GM18873 (cell line): ENCODE measurements at regions not wholly inside any gene's neighbourhood (a gene's known extent, or its start where the extent isn't known, plus 50 kb on each side); places are given as distances from the start of the nearest gene placed in this dataset.

Experiments
- ATAC-seq: cut with Tn5 transposase; IDR thresholded peaks from one replicate; pipeline ENCODE4 v1.9.1; 2021; ENCODE audit warnings: mild to moderate bottlenecking, moderate library complexity, moderate number of reproducible peaks; ENCODE audit not compliant: unreplicated experiment, low FRiP score

- no peak for ATAC-seq
Observed at GRCh38 chr13:31049833-31050232, 111.9 kb downstream of the HSPH1 start.

GRCh38 chr13:31049083-31049482 lies 112.6 kb downstream of the HSPH1 start:
- no peak for ATAC-seq

- no peak for ATAC-seq
Observed at GRCh38 chr13:31048521-31048920, 113.2 kb downstream of the HSPH1 start.

- no peak for ATAC-seq
Observed at GRCh38 chr13:31046711-31047279, 114.3 kb downstream of the TEX26 start.

DNA sequence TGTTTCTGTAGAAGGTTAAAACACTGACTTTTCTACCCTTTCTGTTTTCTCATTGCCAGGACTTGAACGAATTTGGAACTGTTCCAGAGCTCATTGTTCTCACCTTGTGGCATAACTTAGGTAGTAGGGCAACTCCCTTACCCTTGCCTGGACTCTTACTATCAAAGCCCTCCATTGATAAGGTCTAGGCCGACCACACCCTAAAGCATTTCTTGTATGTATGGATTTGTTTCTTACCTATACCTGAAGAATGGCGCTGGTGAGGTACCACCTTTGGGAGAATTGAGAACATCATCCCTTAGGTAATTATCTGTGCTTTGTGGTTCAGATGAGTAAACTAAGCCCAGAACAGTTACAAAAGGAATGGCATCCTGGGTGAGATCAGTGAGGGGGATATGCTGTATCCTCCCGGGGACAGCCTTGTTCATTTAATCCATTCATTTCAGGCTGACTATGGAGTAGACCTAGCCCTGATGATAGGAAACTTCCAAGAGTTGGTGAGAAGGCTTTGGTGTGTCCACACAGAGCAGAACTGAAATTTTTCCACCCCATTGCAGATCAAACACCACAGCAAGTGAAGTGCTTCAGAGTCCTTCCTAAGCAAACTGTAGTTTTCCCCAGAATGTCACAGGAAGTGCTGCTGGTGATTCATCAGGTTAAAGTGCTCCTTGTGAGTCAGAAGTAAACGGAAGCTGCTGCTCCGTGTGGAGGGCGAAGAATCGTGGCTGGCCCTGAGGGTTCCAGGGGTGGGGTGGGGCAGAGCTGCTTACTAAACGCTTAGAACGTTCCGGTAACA lies 113.0 kb downstream of the TEX26 start:
- no peak for ATAC-seq

DNA sequence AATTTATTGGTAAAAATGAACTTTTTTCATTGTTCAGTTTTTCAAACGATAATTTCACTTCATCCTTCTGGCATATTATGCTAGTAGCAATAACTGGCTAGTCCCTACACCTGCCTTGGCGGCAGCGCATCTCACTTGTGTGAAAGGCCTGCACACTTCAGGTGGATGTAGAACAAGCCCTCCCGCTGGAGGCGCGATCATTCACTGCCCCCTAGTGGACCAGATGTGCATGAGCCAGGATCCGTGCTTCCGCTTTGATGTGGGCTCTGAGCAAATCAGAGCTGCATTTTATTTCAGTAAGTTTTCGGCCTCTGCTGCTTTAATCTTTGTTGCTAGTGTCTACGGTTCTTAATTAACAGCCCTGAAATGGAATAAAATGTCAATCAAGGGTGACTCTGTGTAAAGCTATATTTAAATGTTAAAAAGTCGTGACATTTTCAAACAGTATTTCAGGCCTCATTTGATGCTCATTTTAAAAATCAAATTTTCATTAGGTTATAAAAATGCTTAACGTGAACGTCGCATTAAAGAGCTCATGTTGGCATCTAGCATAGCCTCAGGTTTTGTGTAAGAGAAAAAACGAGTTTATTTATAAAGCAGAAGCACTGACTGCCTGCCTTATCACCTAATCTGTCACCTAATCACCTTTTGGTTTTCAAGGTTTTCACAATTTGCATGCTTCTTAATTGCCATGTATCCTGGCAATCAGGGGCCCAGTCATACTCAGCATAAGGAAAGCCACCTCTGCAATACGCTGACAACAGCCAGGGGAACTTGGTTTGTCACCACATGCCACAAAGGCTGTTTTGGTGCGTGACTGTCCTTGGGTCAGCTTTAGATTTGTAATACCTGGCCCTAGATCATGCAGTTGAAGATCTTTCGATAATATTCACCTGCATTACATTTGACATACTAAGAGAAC lies 112.2 kb downstream of the TEX26 start:
- ATAC-seq: peak; percentile 78

DNA sequence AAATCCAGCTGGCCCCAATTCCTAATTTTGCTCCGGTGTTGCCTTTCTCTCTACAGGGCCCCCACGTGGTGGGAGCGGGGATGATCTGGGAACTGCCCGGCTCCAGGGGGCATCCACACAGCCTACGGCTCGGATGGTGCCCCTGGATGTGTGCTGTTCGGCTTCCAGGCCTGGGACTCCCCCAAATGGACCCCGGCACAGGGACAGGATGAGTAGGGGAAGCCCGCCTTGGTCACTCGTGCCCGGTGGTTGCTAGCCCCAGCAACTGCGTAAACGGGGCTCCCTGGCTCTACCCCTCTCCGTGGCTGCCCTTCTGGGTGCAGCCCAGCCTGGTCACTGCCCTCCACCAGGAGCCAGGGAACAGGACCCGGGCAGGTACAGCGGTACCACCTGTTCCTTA lies 111.5 kb downstream of the TEX26 start:
- ATAC-seq: no peak

DNA sequence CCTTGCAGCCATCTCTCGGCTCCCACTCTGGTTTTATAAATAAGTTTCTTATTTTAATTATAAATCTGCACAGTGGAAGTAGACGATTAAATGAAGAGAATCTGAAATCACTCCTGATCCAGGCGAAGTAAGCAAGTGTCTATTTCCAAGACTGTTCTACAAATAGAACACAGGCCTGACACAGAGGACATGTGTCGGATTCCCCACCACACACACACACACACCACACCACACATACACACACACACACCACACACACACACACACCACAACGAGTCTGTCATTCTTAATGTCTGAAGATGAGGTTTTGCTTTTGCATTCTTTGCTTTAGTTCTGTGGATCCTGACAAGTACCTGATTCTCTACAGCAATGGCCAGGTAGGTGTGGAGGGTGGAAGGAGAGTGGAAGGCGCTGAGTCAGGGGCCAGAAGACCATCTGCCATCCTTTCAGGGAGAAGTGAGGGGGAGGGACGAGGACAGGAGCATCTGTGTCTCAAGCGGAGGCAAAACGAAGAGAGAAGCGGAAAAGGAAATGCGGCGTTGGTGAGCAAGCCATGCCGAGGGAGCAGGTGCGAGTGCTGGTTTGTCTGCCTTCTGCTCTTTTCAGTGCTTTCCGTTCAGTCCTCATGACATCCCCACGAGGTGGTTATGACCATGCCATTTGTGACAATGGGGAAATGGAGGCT lies 110.2 kb downstream of the TEX26 start:
- no peak for ATAC-seq

- ATAC-seq: no peak
Observed at GRCh38 chr13:31042049-31042448, 109.6 kb downstream of the TEX26 start.

- ATAC-seq: peak; percentile 78
Observed at GRCh38 chr13:31038834-31039552, 106.5 kb downstream of the TEX26 start.

GRCh38 chr13:31037874-31038500 lies 105.5 kb downstream of the TEX26 start:
- ATAC-seq: no peak

- no peak for ATAC-seq
Observed at GRCh38 chr13:31036731-31037695, 104.6 kb downstream of the TEX26 start.

DNA sequence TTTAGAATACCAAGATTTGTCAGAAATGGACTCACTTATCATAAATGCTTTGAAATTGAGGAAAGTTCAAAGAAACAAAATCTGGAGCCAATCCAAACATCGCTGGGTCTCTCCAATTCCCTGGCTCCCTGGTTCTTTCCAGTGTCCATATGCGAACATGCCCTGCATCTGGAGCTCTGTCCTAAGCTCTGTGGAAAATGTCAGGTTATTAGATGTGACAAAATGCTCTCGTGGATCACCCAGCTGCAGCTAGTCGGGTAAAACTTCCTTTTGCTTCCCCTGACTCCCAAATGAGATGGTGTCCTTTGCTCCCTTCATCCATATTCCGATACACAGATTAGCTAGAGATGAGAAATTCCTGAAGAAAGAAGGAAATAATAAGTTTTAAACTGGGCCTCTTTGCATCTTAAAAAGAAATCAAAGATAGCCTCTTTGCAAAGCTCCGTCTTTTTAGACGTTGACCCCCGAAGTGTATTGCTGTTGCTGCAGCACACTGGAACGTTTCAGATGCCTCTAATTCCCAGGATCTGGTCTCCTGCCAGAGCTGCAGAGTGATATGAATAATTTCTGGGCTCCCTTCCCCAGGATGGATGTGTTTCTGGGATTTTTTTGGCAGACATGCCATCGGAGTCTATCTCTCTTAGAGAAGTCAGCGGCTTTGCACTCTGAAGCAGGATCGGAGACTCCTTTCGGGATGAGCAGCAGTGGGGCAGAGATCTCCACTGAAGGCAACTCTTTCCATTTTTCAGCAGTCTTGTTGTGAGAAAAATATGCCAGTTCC lies 102.9 kb downstream of the TEX26 start:
- no peak for ATAC-seq

DNA sequence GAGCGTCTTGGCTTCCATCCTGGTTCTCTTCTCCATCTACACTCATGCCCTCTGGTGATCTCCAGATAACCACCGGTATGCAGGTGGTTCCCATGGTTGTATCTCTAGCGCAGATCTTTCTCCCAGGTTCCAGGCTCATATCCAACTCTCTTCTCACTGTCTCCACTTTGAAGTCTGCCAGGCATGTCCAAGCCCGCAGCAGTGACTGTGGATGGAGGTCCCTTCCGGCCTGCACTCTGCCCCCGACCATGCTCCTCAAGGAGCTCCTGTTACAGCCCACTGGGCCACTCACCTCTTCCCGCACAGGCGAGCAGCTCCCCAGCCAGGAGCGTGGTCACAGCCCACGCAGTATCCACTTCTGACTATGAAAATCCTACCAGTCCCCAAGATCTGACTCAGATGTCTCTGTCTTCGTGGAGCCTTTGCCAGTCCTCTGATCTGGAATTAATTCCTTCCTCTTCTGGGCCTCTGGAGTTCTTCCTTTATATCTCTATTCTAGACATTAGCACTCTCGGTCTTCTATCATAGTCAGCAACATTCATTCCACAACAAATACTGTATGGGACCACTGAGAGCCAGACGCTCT lies 100.2 kb downstream of the TEX26 start:
- ATAC-seq: no peak

GRCh38 chr13:31031482-31031881 lies 99.0 kb downstream of the TEX26 start:
- ATAC-seq: no peak

DNA sequence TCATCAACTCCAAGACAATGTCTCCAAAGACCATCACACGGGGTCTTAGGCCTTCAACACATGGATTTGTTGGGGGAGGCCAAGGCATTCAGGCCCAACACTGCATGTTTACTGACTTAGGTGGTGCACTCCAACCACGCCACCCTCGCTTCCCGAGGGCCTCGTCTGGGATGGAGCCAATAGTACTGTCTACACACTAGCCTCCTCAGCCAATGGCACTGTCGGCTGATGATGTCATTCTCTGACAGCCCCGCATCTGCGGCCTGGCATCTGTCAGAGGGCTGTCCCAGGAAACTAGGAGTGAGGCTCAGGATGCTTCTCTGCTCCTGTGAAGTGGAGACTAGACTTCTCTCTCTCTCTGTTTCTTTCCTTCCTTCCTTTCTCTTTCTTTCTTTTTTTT lies 96.6 kb downstream of the TEX26 start:
- ATAC-seq: no peak

DNA sequence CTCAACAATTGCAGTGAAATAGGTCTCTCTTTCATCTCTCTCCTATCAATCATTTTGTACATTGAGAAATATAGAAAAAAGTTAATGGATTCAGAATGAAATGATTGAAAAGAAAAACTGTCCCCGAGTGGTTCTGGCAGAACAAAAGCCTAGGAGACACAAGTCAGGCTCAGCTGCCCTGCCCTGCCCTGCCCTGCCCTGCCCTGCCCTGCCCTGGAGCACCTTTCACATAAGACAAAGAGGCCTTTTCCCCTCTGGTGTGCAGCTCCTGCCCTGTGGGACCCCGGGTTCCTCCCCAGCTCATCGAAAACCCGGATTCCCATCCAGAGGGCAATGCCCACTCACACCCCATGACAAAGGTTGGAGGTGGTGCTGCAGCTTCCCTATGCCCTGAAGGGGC lies 94.7 kb downstream of the TEX26 start:
- no peak for ATAC-seq
